ENCODE measurements at regions not wholly inside any gene's neighbourhood (a gene's known extent, or its start where the extent isn't known, plus 50 kb on each side); places are given as distances from the start of the nearest gene placed in this dataset.
"Not testable (repeated sequence)": the region's sequence is repeated elsewhere in the genome, so short reads cannot be mapped to it uniquely, and the experiment has no call there.

GRCh38 chr11:35046681-35047080 is 92.3 kb upstream of the CD44 start:
- DNase-seq (ENCODE audit: low spot score) (no peak), ATAC-seq (no peak)

DNA sequence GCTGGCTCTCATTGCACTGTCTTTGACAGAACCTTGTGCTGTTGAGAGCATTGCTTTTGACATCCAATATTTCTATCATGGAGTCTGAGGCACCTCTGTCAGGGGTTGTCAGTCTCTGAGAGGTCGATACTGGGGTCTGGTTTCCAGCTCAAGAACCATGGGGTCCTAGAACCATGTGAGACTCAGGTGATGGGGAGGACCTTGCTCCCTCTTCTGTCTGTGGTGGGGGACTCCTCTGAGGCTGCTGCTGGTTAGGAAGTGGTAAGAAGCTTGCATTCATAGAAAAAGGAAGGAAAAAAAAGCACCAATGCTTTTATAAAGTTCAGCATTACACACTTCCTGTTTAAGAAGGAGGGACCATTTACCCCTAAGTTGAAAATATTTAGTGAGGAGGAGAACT is 91.8 kb upstream of the CD44 start:
- no peak for ATAC-seq
- DNase-seq (ENCODE audit: low spot score), result no peak

- ATAC-seq (no peak), DNase-seq (ENCODE audit: low spot score) (no peak)
Measured at GRCh38 chr11:35047769-35048168, 91.2 kb upstream of the CD44 start.

DNA sequence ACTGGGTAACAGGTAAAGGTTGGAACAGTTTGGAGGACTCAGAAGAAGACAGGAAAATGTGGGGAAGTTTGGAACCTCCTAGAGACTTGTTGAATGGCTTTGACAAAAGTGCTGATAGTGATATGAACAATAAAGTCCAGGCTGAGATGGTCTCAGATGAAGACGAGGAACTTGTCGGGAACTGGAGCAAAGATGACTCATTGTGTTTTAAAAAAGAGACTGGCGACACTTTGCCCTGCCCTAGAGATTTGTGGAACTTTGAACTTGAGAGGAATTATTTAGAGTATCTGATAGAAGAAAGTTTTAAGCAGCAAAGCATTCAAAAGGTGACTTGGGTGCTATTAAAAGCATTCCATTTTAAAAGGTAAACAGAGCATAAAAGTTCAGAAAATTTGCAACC is 90.6 kb upstream of the CD44 start:
- ATAC-seq; DNase-seq (ENCODE audit: low spot score): not testable (repeated sequence)

- ATAC-seq (no peak), DNase-seq (ENCODE audit: low spot score) (no peak)
Measured at GRCh38 chr11:35049859-35050531, 89.0 kb upstream of the CD44 start.

DNA sequence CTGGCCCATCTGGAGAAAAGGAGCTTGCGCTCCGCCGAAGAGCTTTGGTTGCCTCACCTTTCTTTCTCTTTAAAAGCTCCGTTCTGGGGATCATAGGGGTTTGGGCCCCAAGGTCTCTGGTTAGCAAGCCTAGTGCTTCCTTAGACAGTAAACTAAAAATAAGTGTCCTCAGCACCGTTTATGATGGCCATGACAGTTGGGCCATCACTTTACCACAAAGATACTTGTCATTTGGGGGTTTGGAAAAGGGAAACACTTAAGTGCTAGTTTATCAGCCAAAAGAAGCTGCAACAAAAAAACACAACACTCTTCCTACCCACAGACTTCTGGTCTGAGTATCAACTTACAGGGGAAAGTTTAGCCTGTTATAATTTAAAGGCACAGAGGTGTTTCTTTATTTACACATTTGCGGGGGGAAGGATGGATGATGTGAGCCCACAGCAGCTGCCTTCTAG is 88.4 kb upstream of the CD44 start:
- ATAC-seq, result no peak

GRCh38 chr11:35056391-35057093 is 82.4 kb upstream of the CD44 start:
- no peak for DNase-seq (ENCODE audit: low spot score)
- ATAC-seq, result no peak

More for the DNA sequence above, 88.4 kb upstream of the CD44 start:
- DNase-seq (ENCODE audit: low spot score), result no peak

- ATAC-seq, result no peak
- no peak for DNase-seq (ENCODE audit: low spot score)
Measured at GRCh38 chr11:35057926-35058668, 80.9 kb upstream of the CD44 start.

DNA sequence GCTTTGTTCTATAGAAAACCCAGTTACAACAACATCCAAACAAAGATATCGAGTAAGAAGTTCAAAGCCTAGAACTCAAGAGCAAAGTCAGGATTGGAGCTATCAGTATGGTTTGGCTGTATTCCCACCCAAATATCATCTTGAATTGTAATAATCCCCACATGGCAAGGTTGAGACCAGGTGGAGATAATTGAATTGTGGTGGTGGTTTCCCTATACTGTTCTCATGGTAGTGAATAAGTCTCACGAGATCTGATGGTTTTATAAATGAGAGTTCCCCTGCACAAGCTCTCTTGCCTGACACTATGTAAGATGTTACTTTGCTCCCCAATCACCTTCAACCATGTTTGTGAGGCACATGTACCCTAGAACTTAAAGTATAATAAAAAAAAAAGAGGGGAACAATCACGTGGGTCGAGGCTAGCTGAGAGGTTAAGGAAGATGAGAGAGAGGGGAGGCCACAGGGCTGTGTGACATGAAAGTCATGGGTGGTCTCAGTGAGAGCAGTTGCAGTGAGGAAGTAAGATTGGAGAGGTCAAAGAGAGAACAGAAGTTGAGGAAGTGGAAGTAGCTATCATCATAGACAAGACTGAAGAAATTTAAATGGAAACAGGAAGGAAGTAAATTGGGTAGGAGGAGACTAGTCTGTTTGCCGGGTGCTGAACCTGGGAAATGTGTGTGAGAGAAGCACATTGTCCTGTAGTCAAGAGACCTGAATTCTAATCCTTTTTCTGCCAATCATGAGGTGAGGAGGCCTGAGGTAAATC is 80.1 kb upstream of the CD44 start:
- ATAC-seq (no peak), DNase-seq (ENCODE audit: low spot score) (no peak)

- DNase-seq (ENCODE audit: low spot score), result no peak
- ATAC-seq, result no peak
Measured at GRCh38 chr11:35061516-35062440, 77.2 kb upstream of the CD44 start.

GRCh38 chr11:35063488-35063931 is 75.5 kb upstream of the CD44 start:
- DNase-seq (ENCODE audit: low spot score) (no peak), ATAC-seq (no peak)

DNA sequence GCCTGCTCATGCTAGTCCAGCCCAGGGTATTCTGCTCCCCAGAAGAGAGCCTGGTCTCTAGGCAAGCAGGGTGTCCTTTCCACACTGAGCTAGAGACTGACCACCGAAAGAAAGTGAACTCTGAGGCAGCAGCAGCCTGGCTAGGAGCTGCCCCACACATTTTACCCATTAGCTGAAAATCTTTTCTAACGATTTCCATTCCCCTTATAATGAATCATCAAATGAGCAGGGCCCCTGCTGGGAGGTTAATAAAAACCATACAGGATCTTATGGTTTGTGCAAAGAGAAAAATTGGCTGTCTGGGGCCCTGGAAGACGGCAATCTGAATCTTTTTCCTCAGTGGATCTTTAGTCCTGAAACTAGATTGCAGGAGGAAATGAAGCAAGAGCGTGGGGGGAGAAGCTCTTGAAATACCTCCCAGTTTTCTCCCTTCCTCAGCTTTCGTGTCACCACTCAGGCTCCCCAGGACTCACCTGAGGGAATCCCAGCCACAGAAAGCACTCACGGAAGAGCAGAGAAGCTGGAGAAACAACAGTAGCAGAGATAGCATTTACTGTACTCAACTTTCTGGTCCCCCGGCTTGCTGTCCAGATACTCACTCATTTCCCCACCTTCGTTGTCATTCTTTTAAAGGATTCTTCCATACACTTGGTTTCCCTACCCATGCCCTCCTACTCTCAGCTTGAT is 74.7 kb upstream of the CD44 start:
- ATAC-seq, result no peak
- no peak for DNase-seq (ENCODE audit: low spot score)

DNA sequence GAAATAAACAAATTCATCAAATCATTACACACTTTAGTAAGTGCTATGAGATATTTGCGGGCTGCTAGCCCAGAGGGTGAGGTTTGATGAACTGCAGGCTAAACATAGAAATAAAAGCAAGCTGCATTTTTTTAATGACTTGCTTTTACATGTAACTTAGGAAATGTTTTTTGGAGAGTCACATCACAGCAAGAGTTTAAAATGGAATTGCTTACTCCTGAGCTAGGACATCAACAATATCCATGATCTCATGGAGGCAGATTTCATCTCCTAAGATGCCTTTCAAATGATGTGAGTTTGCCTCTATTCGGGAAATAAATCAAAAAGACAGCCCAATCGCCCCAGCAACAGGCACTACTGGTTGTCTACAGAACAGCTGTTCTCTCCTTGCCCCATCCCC is 73.4 kb upstream of the CD44 start:
- DNase-seq (ENCODE audit: low spot score), result no peak
- ATAC-seq, result no peak

GRCh38 chr11:35066030-35066429 is 72.9 kb upstream of the CD44 start:
- DNase-seq (ENCODE audit: low spot score) (no peak), ATAC-seq (no peak)

DNA sequence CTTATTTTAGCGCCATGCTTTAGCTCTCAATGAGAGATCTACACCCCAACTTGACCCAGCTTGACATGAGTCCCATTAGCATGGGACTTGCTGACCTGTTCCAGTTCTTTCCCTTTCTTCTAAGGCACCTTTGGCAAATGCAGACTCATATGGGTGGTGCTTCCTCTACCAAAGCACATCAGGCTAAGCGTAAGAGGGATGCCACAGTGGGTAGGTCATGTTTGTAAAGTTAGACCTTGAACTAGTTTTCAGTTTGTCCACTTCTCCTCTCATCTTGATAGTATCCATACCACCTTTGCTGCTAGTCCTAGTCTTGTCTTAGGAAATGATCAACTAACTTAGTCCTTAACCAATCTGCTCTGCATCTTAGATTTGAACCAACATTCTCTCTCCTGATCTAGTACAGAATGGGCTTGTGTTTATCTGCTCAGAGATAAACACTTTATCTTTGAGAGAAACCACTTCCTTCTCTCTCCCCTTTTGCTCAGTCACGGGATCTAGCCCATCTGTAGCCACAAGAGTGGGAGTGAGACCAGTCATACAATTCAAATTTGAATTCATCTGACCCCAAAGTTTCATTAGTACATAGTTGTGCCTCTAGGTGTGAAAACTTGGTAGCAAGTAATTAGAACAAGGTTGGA is 72.1 kb upstream of the CD44 start:
- ATAC-seq (no peak), DNase-seq (ENCODE audit: low spot score) (no peak)

GRCh38 chr11:35071722-35072121 is 67.2 kb upstream of the CD44 start:
- ATAC-seq (no peak), DNase-seq (ENCODE audit: low spot score) (no peak)

- ATAC-seq (no peak), DNase-seq (ENCODE audit: low spot score) (no peak)
Measured at GRCh38 chr11:35073691-35074419, 65.1 kb upstream of the CD44 start.
